ENCODE measurements at regions not wholly inside any gene's neighbourhood (a gene's known extent, or its start where the extent isn't known, plus 50 kb on each side); places are given as distances from the start of the nearest gene placed in this dataset.
A peak's percentile ranks its signal among the peaks of the same experiment; 100 is the strongest.

GRCh38 chr14:99026471-99026870 is 245.5 kb downstream of the BCL11B start:
- Histone ChIP-seq H3K36me3 (ENCODE audit: control insufficient read depth in 3 of 3, insufficient read depth in 3 of 3, low read length in 3 of 3) (no peaks in the 10 kb centered on the region), H3K4me3 (ENCODE audit: low read length in 3 of 3) (no peak overlapping the region), H3K27me3 (ENCODE audit: control insufficient read depth in 3 of 3, insufficient read depth in 3 of 3, low read length in 3 of 3) (peaks cover 0 to 10% (median 3%) of the 10 kb centered on the region in 3 donors), H3K4me1 (ENCODE audit: control insufficient read depth in 3 of 3, insufficient read depth in 3 of 3, low read length in 3 of 3) (no peaks in the 10 kb centered on the region), H3K27ac (ENCODE audit: low read depth, low read length) (no peak overlapping the region), H3K9me3 (ENCODE audit: control insufficient read depth in 3 of 3, low read length in 3 of 3) (no peaks in the 10 kb centered on the region), H3K9ac (ENCODE audit: low read depth in 1 of 3, low read length in 3 of 3) (no peak overlapping the region)

GRCh38 chr14:99028041-99028440 is 244.0 kb downstream of the BCL11B start:
- H3K36me3 ChIP-seq (ENCODE audit: control insufficient read depth in 3 of 3, insufficient read depth in 3 of 3, low read length in 3 of 3) = no peaks in the 10 kb centered on the region
- H3K4me3 ChIP-seq (ENCODE audit: low read length in 3 of 3) = no peak overlapping the region
- H3K9me3 ChIP-seq (ENCODE audit: control insufficient read depth in 3 of 3, low read length in 3 of 3) = no peaks in the 10 kb centered on the region
- peaks cover 0 to 11% (median 3%) of the 10 kb centered on the region in 3 donors for H3K27me3 ChIP-seq (ENCODE audit: control insufficient read depth in 3 of 3, insufficient read depth in 3 of 3, low read length in 3 of 3)
- no peak overlapping the region for H3K27ac ChIP-seq (ENCODE audit: low read depth, low read length)
- H3K4me1 ChIP-seq (ENCODE audit: control insufficient read depth in 3 of 3, insufficient read depth in 3 of 3, low read length in 3 of 3) = no peaks in the 10 kb centered on the region
- H3K9ac ChIP-seq (ENCODE audit: low read depth in 1 of 3, low read length in 3 of 3) = no peak overlapping the region

GRCh38 chr14:99028521-99028920 is 243.5 kb downstream of the BCL11B start:
- Histone ChIP-seq H3K36me3 (ENCODE audit: control insufficient read depth in 3 of 3, insufficient read depth in 3 of 3, low read length in 3 of 3) (no peaks in the 10 kb centered on the region), H3K9me3 (ENCODE audit: control insufficient read depth in 3 of 3, low read length in 3 of 3) (no peaks in the 10 kb centered on the region), H3K4me1 (ENCODE audit: control insufficient read depth in 3 of 3, insufficient read depth in 3 of 3, low read length in 3 of 3) (no peaks in the 10 kb centered on the region), H3K4me3 (ENCODE audit: low read length in 3 of 3) (no peak overlapping the region), H3K9ac (ENCODE audit: low read depth in 1 of 3, low read length in 3 of 3) (no peak overlapping the region), H3K27me3 (ENCODE audit: control insufficient read depth in 3 of 3, insufficient read depth in 3 of 3, low read length in 3 of 3) (peaks cover 0 to 13% (median 3%) of the 10 kb centered on the region in 3 donors), H3K27ac (ENCODE audit: low read depth, low read length) (no peak overlapping the region)

GRCh38 chr14:99029145-99029915 is 242.7 kb downstream of the BCL11B start:
- H3K9ac ChIP-seq (ENCODE audit: low read depth in 1 of 3, low read length in 3 of 3) = no peak overlapping the region
- H3K27me3 ChIP-seq (ENCODE audit: control insufficient read depth in 3 of 3, insufficient read depth in 3 of 3, low read length in 3 of 3) = peaks cover 0 to 13% (median 3%) of the 10 kb centered on the region in 3 donors

GRCh38 chr14:99029916-99030305 is 242.1 kb downstream of the BCL11B start:
- peaks cover 0 to 14% (median 3%) of the 10 kb centered on the region in 3 donors for H3K27me3 ChIP-seq (ENCODE audit: control insufficient read depth in 3 of 3, insufficient read depth in 3 of 3, low read length in 3 of 3)
- no peak overlapping the region for H3K4me3 ChIP-seq (ENCODE audit: low read length in 3 of 3)

More at GRCh38 chr14:99029145-99029915, 242.7 kb downstream of the BCL11B start:
- Histone ChIP-seq H3K27ac (ENCODE audit: low read depth, low read length) (no peak overlapping the region), H3K36me3 (ENCODE audit: control insufficient read depth in 3 of 3, insufficient read depth in 3 of 3, low read length in 3 of 3) (no peaks in the 10 kb centered on the region), H3K4me1 (ENCODE audit: control insufficient read depth in 3 of 3, insufficient read depth in 3 of 3, low read length in 3 of 3) (no peaks in the 10 kb centered on the region), H3K4me3 (ENCODE audit: low read length in 3 of 3) (no peak overlapping the region), H3K9me3 (ENCODE audit: control insufficient read depth in 3 of 3, low read length in 3 of 3) (no peaks in the 10 kb centered on the region)

GRCh38 chr14:99030454-99030853 is 241.5 kb downstream of the BCL11B start:
- peaks cover 0 to 17% (median 3%) of the 10 kb centered on the region in 3 donors for H3K27me3 ChIP-seq (ENCODE audit: control insufficient read depth in 3 of 3, insufficient read depth in 3 of 3, low read length in 3 of 3)
- no peaks in the 10 kb centered on the region for H3K9me3 ChIP-seq (ENCODE audit: control insufficient read depth in 3 of 3, low read length in 3 of 3)
- H3K27ac ChIP-seq (ENCODE audit: low read depth, low read length) = no peak overlapping the region
- no peaks in the 10 kb centered on the region for H3K36me3 ChIP-seq (ENCODE audit: control insufficient read depth in 3 of 3, insufficient read depth in 3 of 3, low read length in 3 of 3)
- peaks cover 1 to 3% (median 3%) of the 10 kb centered on the region in 3 donors for H3K4me1 ChIP-seq (ENCODE audit: control insufficient read depth in 3 of 3, insufficient read depth in 3 of 3, low read length in 3 of 3)
- no peak overlapping the region for H3K9ac ChIP-seq (ENCODE audit: low read depth in 1 of 3, low read length in 3 of 3)
- no peak overlapping the region for H3K4me3 ChIP-seq (ENCODE audit: low read length in 3 of 3)

More at GRCh38 chr14:99029916-99030305, 242.1 kb downstream of the BCL11B start:
- H3K9ac ChIP-seq (ENCODE audit: low read depth in 1 of 3, low read length in 3 of 3) = no peak overlapping the region
- no peak overlapping the region for H3K27ac ChIP-seq (ENCODE audit: low read depth, low read length)
- H3K9me3 ChIP-seq (ENCODE audit: control insufficient read depth in 3 of 3, low read length in 3 of 3) = no peaks in the 10 kb centered on the region
- no peaks in the 10 kb centered on the region for H3K4me1 ChIP-seq (ENCODE audit: control insufficient read depth in 3 of 3, insufficient read depth in 3 of 3, low read length in 3 of 3)
- H3K36me3 ChIP-seq (ENCODE audit: control insufficient read depth in 3 of 3, insufficient read depth in 3 of 3, low read length in 3 of 3) = no peaks in the 10 kb centered on the region

- no peaks in the 10 kb centered on the region for H3K9me3 ChIP-seq (ENCODE audit: control insufficient read depth in 3 of 3, low read length in 3 of 3)
- H3K4me1 ChIP-seq (ENCODE audit: control insufficient read depth in 3 of 3, insufficient read depth in 3 of 3, low read length in 3 of 3) = peaks cover 11 to 16% (median 15%) of the 10 kb centered on the region in 3 donors
- no peak overlapping the region for H3K9ac ChIP-seq (ENCODE audit: low read depth in 1 of 3, low read length in 3 of 3)
These were observed 239.2 kb downstream of the BCL11B start for GRCh38 chr14:99032759-99033158.

GRCh38 chr14:99033951-99034350 is 238.0 kb downstream of the BCL11B start:
- H3K27me3 ChIP-seq (ENCODE audit: control insufficient read depth in 3 of 3, insufficient read depth in 3 of 3, low read length in 3 of 3) = peaks cover 0 to 17% (median 0%) of the 10 kb centered on the region in 3 donors

More at GRCh38 chr14:99032759-99033158, 239.2 kb downstream of the BCL11B start:
- Histone ChIP-seq H3K4me3 (ENCODE audit: low read length in 3 of 3) (no peak overlapping the region), H3K27ac (ENCODE audit: low read depth, low read length) (no peak overlapping the region), H3K36me3 (ENCODE audit: control insufficient read depth in 3 of 3, insufficient read depth in 3 of 3, low read length in 3 of 3) (no peaks in the 10 kb centered on the region), H3K27me3 (ENCODE audit: control insufficient read depth in 3 of 3, insufficient read depth in 3 of 3, low read length in 3 of 3) (peaks cover 0 to 17% (median 3%) of the 10 kb centered on the region in 3 donors)

GRCh38 chr14:99034711-99035171 is 237.3 kb downstream of the BCL11B start:
- Histone ChIP-seq H3K27me3 (ENCODE audit: control insufficient read depth in 3 of 3, insufficient read depth in 3 of 3, low read length in 3 of 3) (peaks cover 0 to 11% (median 5%) of the 10 kb centered on the region in 3 donors), H3K4me1 (ENCODE audit: control insufficient read depth in 3 of 3, insufficient read depth in 3 of 3, low read length in 3 of 3) (peaks cover 11 to 16% (median 15%) of the 10 kb centered on the region in 3 donors), H3K9ac (ENCODE audit: low read depth in 1 of 3, low read length in 3 of 3) (no peak overlapping the region), H3K36me3 (ENCODE audit: control insufficient read depth in 3 of 3, insufficient read depth in 3 of 3, low read length in 3 of 3) (no peaks in the 10 kb centered on the region), H3K4me3 (ENCODE audit: low read length in 3 of 3) (no peak overlapping the region), H3K27ac (ENCODE audit: low read depth, low read length) (no peak overlapping the region), H3K9me3 (ENCODE audit: control insufficient read depth in 3 of 3, low read length in 3 of 3) (no peaks in the 10 kb centered on the region)

More at GRCh38 chr14:99033951-99034350, 238.0 kb downstream of the BCL11B start:
- no peaks in the 10 kb centered on the region for H3K9me3 ChIP-seq (ENCODE audit: control insufficient read depth in 3 of 3, low read length in 3 of 3)
- peaks cover 11 to 16% (median 15%) of the 10 kb centered on the region in 3 donors for H3K4me1 ChIP-seq (ENCODE audit: control insufficient read depth in 3 of 3, insufficient read depth in 3 of 3, low read length in 3 of 3)
- H3K4me3 ChIP-seq (ENCODE audit: low read length in 3 of 3) = no peak overlapping the region
- H3K36me3 ChIP-seq (ENCODE audit: control insufficient read depth in 3 of 3, insufficient read depth in 3 of 3, low read length in 3 of 3) = no peaks in the 10 kb centered on the region
- H3K27ac ChIP-seq (ENCODE audit: low read depth, low read length) = no peak overlapping the region
- H3K9ac ChIP-seq (ENCODE audit: low read depth in 1 of 3, low read length in 3 of 3) = no peak overlapping the region

- Histone ChIP-seq H3K27ac (ENCODE audit: low read depth, low read length) (peak overlapping the region; percentile 47), H3K9me3 (ENCODE audit: control insufficient read depth in 3 of 3, low read length in 3 of 3) (no peaks in the 10 kb centered on the region), H3K27me3 (ENCODE audit: control insufficient read depth in 3 of 3, insufficient read depth in 3 of 3, low read length in 3 of 3) (peaks cover 0 to 9% (median 5%) of the 10 kb centered on the region in 3 donors), H3K4me1 (ENCODE audit: control insufficient read depth in 3 of 3, insufficient read depth in 3 of 3, low read length in 3 of 3) (peaks cover 11 to 16% (median 15%) of the 10 kb centered on the region in 3 donors), H3K4me3 (ENCODE audit: low read length in 3 of 3) (peak overlapping the region; percentile 51 to 60 (median 59)), H3K9ac (ENCODE audit: low read depth in 1 of 3, low read length in 3 of 3) (peak overlapping the region in 2 of 3 donors; percentile 65 to 66), H3K36me3 (ENCODE audit: control insufficient read depth in 3 of 3, insufficient read depth in 3 of 3, low read length in 3 of 3) (no peaks in the 10 kb centered on the region)
These were observed 236.7 kb downstream of the BCL11B start for GRCh38 chr14:99035268-99035667.

Data from skeletal muscle tissue (tissue), 3 donors.